Ishikawa (cell line): ENCODE measurements at regions not wholly inside any gene's neighbourhood (a gene's known extent, or its start where the extent isn't known, plus 50 kb on each side); places are given as distances from the start of the nearest gene placed in this dataset.
A peak's percentile ranks its signal among the peaks of the same experiment; 100 is the strongest.

Source experiments
- CEBPB ChIP-seq: IDR thresholded peaks from 2 replicates; pipeline ENCODE4 v1.6.1; 2012
- CREB1 ChIP-seq: IDR thresholded peaks from 2 replicates; pipeline ENCODE4 v1.6.1; 2012; ENCODE audit warnings: low read depth
- EGR1 ChIP-seq: IDR thresholded peaks from 2 replicates; pipeline ENCODE4 v1.6.1; 2012
- EP300 ChIP-seq: IDR thresholded peaks from 2 replicates; pipeline ENCODE4 v1.6.1; 2012; ENCODE audit warnings: borderline replicate concordance
- FOXM1 ChIP-seq: IDR thresholded peaks from 2 replicates; pipeline ENCODE4 v1.6.1; 2012; ENCODE audit warnings: low read depth, borderline replicate concordance
- NFIC ChIP-seq: IDR thresholded peaks from 2 replicates; pipeline ENCODE4 v1.6.1; 2012
- RAD21 ChIP-seq: IDR thresholded peaks from 2 replicates; pipeline ENCODE4 v1.6.1; 2012; ENCODE audit warnings: low read depth
- REST ChIP-seq: IDR thresholded peaks from 2 replicates; pipeline ENCODE4 v1.6.1; 2012; ENCODE audit warnings: low read depth, mild to moderate bottlenecking
- TAF1 ChIP-seq: IDR thresholded peaks from 2 replicates; pipeline ENCODE4 v1.6.1; 2012; ENCODE audit warnings: low read depth, mild to moderate bottlenecking
- TCF12 ChIP-seq: IDR thresholded peaks from 2 replicates; pipeline ENCODE4 v1.6.1; 2012; ENCODE audit warnings: low read depth
- TEAD4 ChIP-seq: IDR thresholded peaks from 2 replicates; pipeline ENCODE4 v1.6.1; 2012
- YY1 ChIP-seq: IDR thresholded peaks from 2 replicates; pipeline ENCODE4 v1.6.1; 2012; ENCODE audit warnings: low read depth
- ZBTB7A ChIP-seq: IDR thresholded peaks from 2 replicates; pipeline ENCODE4 v1.6.1; 2012; ENCODE audit warnings: low read depth
- TF ChIP-seq, protein P1 (sequence below): IDR thresholded peaks from 2 replicates; pipeline ENCODE4 v1.6.1; 2012
- TF ChIP-seq, protein P2 (sequence below): IDR thresholded peaks from 2 replicates; pipeline ENCODE4 v1.6.1; 2012

GRCh38 chr12:79525357-79525756 is 165.4 kb downstream of the PAWR start:
- TF ChIP-seq TAF1: no peak
- TF ChIP-seq CREB1: no peak
- TF ChIP-seq NFIC: no peak
- no peak for TF ChIP-seq REST
- no peak for TF ChIP-seq YY1
- TF ChIP-seq, protein P1, sequence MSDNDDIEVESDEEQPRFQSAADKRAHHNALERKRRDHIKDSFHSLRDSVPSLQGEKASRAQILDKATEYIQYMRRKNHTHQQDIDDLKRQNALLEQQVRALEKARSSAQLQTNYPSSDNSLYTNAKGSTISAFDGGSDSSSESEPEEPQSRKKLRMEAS: no peak
- TF ChIP-seq, protein P2, sequence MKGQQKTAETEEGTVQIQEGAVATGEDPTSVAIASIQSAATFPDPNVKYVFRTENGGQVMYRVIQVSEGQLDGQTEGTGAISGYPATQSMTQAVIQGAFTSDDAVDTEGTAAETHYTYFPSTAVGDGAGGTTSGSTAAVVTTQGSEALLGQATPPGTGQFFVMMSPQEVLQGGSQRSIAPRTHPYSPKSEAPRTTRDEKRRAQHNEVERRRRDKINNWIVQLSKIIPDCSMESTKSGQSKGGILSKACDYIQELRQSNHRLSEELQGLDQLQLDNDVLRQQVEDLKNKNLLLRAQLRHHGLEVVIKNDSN: no peak
- no peak for TF ChIP-seq EP300
- TF ChIP-seq FOXM1: no peak
- no peak for TF ChIP-seq TCF12

DNA sequence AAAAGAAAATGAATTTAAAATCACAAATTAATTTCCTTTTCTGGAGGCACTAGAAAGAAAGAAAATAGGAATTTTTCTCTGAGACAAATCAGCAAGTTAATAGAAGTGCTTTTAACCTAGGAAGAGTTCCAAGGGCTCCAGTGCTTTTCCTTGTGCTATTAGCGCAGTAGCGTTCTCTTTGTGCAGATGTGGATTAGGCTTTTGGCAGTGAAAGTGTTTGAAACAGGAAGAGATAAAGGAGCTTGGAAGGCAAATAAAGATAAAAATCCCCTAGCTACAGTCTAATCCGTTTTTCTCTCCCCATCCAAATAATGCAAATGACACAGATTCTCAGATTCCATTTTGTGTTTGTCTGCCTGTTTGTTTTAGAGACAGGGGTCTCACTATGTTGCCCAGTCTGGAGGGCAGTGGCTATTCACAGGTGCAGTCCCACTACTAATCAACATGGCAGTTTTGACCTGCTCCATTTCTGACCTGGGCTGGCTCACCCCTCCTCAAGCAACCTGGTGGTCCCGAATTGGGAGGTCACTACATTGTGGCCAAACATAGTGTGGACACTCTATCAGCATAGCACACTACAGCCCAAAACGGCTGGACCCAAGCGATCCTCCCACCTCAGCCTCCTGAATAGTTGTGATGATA is 166.1 kb downstream of the PAWR start:
- TF ChIP-seq CREB1 (no peak), EGR1 (no peak), NFIC (no peak), FOXM1 (no peak)
- TF ChIP-seq, protein P2: no peak

GRCh38 chr12:79522989-79523386 is 167.8 kb downstream of the PAWR start:
- TF ChIP-seq RAD21 (no peak), YY1 (no peak), CREB1 (no peak), TCF12 (no peak), TAF1 (no peak), EP300 (no peak), CEBPB (no peak), NFIC (no peak), REST (no peak), ZBTB7A (no peak), TEAD4 (no peak), FOXM1 (no peak), EGR1 (no peak)
- TF ChIP-seq, protein P2: no peak
- TF ChIP-seq, protein P1: no peak

DNA sequence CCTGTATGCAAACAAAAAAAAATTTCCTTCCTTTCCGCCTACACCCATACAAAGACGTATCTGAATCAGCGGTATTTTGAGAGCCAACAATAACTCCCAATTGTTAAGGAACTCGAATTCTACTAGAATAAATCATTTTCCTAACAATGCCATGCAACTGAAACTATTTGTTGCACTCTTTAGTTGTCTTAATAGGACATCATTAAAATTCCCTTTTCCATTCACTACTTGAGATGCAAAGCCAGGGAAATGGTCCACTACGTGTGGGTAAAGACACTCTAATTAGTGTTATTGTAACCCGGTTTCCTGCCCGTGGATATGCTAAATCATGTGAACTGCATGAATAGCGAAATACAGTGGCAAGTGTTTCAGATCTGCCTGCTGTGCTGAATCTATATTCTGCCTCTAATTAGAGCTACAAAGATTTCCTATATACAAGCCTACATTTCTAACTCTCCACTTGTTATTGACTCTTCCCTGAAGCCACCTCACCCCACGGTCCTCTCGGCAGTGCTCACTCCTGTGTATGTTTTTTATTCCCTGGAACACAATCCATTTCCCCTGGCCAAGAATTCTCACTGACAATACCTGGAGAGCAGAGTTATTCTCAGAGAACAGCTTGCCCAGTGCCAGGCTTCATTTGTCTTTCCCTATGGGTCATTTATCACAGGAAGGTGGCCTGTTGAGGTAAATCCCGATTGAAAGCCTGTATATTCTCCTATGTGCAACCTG is 168.3 kb downstream of the PAWR start:
- TF ChIP-seq RAD21 (0 out of 2 replicates have a peak, but pooled peaks have one; percentile 1), NFIC (peak; percentile 61), YY1 (no peak), TEAD4 (peak; percentile 38; the same call in 1 of the 2 replicates), FOXM1 (no peak), TCF12 (no peak), ZBTB7A (no peak), CREB1 (no peak), EP300 (peak; percentile 26; the same call in 1 of the 2 replicates), CEBPB (no peak), EGR1 (no peak), REST (no peak), TAF1 (no peak)
- TF ChIP-seq, protein P2: no peak
- TF ChIP-seq, protein P1: no peak
